WERI-Rb-1 (cell line): ENCODE measurements at regions not wholly inside any gene's neighbourhood (a gene's known extent, or its start where the extent isn't known, plus 50 kb on each side); places are given as distances from the start of the nearest gene placed in this dataset.

Experiments used
- DNase-seq: peaks from one replicate; pipeline ENCODE4 v3.0.0-alpha.2; 2020
- H3K27ac ChIP-seq: fragments of 250-450 bp; sonication (Bioruptor Pico); 2 replicates; pipeline ENCODE4 v1.5.1; 2020; ENCODE audit warnings: mild to moderate bottlenecking, moderate library complexity
- H3K27me3 ChIP-seq: fragments of 250-450 bp; sonication (Bioruptor Pico); 2 replicates; pipeline ENCODE4 v1.5.1; 2021; ENCODE audit warnings: mild to moderate bottlenecking, low read depth, moderate library complexity; ENCODE audit not compliant: insufficient read depth, severe bottlenecking
- H3K36me3 ChIP-seq: fragments of 250-450 bp; sonication (Bioruptor Pico); 2 replicates; pipeline ENCODE4 v1.5.1; 2020; ENCODE audit warnings: mild to moderate bottlenecking, moderate library complexity
- H3K4me3 ChIP-seq: 2 replicates; pipeline ENCODE4 v1.5.1; 2011; ENCODE audit warnings: low read depth, mild to moderate bottlenecking, control low read depth, low read length
- H3K9me3 ChIP-seq: fragments of 250-450 bp; sonication (Bioruptor Pico); 2 replicates; pipeline ENCODE4 v1.5.1; 2021; ENCODE audit warnings: mild to moderate bottlenecking, moderate library complexity; ENCODE audit not compliant: severe bottlenecking
- CTCF ChIP-seq: IDR thresholded peaks from 2 replicates; pipeline ENCODE4 v1.5.1; 2011; ENCODE audit warnings: low read depth, mild to moderate bottlenecking, control low read depth, inconsistent platforms, low read length

- Histone ChIP-seq H3K9me3 (peaks cover 2% of the 10 kb centered on the region), H3K4me3 (no peak overlapping the region), H3K27me3 (peaks cover 83% of the 10 kb centered on the region), H3K27ac (no peak overlapping the region), H3K36me3 (no peaks in the 10 kb centered on the region)
- no peak for TF ChIP-seq CTCF
- DNase-seq: no peak
Observed at GRCh38 chr19:28730791-28731512, 482.0 kb downstream of the UQCRFS1 start.

GRCh38 chr19:28727480-28728159, 485.3 kb downstream of the UQCRFS1 start:
- Histone ChIP-seq H3K27me3 (peaks cover 83% of the 10 kb centered on the region), H3K9me3 (peaks cover 2% of the 10 kb centered on the region), H3K4me3 (no peak overlapping the region), H3K27ac (no peak overlapping the region), H3K36me3 (no peaks in the 10 kb centered on the region)
- no peak for TF ChIP-seq CTCF
- no peak for DNase-seq

- Histone ChIP-seq H3K4me3 (no peak overlapping the region), H3K27me3 (peaks cover 86% of the 10 kb centered on the region), H3K27ac (no peak overlapping the region), H3K9me3 (peaks cover 2% of the 10 kb centered on the region), H3K36me3 (no peaks in the 10 kb centered on the region)
- no peak for DNase-seq
- TF ChIP-seq CTCF: no peak
Observed at GRCh38 chr19:28726533-28727479, 486.1 kb downstream of the UQCRFS1 start.

- no peaks in the 10 kb centered on the region for H3K36me3 ChIP-seq
- TF ChIP-seq CTCF: no peak
- H3K4me3 ChIP-seq: no peak overlapping the region
- DNase-seq: no peak
- no peak overlapping the region for H3K27ac ChIP-seq
- H3K9me3 ChIP-seq: no peaks in the 10 kb centered on the region
- H3K27me3 ChIP-seq: peaks cover 66% of the 10 kb centered on the region
Observed at GRCh38 chr19:28718909-28719308, 494.0 kb downstream of the UQCRFS1 start.

- DNase-seq: no peak
- Histone ChIP-seq H3K9me3 (no peaks in the 10 kb centered on the region), H3K27ac (no peak overlapping the region), H3K36me3 (no peaks in the 10 kb centered on the region), H3K27me3 (peaks cover 67% of the 10 kb centered on the region), H3K4me3 (no peak overlapping the region)
- no peak for TF ChIP-seq CTCF
Observed at GRCh38 chr19:28715157-28715556, 497.8 kb downstream of the UQCRFS1 start.
